OCI-LY7 (cell line): ENCODE measurements at regions not wholly inside any gene's neighbourhood (a gene's known extent, or its start where the extent isn't known, plus 50 kb on each side); places are given as distances from the start of the nearest gene placed in this dataset.

Experiments used
- EZH2phosphoT487 ChIP-seq: fragments of 200-600 bp; sonication (generic); IDR thresholded peaks from 2 replicates; pipeline ENCODE4 v1.6.1; 2018; ENCODE audit warnings: low read depth, borderline replicate concordance, mild to moderate bottlenecking, mixed run types, antibody characterized with exemption, low read length, moderate library complexity, mixed read lengths
- TF ChIP-seq, protein P1 (sequence below): fragments of 200-600 bp; sonication (generic); conservative IDR thresholded peaks from 2 replicates; pipeline ENCODE4 v1.5.1; 2014; ENCODE audit warnings: mild to moderate bottlenecking, antibody characterized with exemption, low read length, moderate library complexity, mixed read lengths

GRCh38 chr12:84085046-84085445 is 827.6 kb downstream of the SLC6A15 start:
- TF ChIP-seq, protein P1, sequence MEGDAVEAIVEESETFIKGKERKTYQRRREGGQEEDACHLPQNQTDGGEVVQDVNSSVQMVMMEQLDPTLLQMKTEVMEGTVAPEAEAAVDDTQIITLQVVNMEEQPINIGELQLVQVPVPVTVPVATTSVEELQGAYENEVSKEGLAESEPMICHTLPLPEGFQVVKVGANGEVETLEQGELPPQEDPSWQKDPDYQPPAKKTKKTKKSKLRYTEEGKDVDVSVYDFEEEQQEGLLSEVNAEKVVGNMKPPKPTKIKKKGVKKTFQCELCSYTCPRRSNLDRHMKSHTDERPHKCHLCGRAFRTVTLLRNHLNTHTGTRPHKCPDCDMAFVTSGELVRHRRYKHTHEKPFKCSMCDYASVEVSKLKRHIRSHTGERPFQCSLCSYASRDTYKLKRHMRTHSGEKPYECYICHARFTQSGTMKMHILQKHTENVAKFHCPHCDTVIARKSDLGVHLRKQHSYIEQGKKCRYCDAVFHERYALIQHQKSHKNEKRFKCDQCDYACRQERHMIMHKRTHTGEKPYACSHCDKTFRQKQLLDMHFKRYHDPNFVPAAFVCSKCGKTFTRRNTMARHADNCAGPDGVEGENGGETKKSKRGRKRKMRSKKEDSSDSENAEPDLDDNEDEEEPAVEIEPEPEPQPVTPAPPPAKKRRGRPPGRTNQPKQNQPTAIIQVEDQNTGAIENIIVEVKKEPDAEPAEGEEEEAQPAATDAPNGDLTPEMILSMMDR: no peak
- TF ChIP-seq EZH2phosphoT487: no peak
